ENCODE measurements at regions not wholly inside any gene's neighbourhood (a gene's known extent, or its start where the extent isn't known, plus 50 kb on each side); places are given as distances from the start of the nearest gene placed in this dataset.

- no peak for TF ChIP-seq CTCF (IDR thresholded peaks at IDR 0.05)
- TF ChIP-seq POLR2A (IDR thresholded peaks at IDR 0.05) = no peak
These were observed 84.4 kb upstream of the SYPL1 start for GRCh38 chr7:106196460-106197021.
